KMS-11 (cell line): ENCODE measurements at regions not wholly inside any gene's neighbourhood (a gene's known extent, or its start where the extent isn't known, plus 50 kb on each side); places are given as distances from the start of the nearest gene placed in this dataset.
"Not testable (repeated sequence)": the region's sequence is repeated elsewhere in the genome, so short reads cannot be mapped to it uniquely, and the experiment has no call there.

Experiments used
- H2AFZ ChIP-seq: fragments of 200-600 bp; sonication (generic); 2 replicates; pipeline ENCODE4 v1.6.1; 2016; ENCODE audit warnings: antibody characterized with exemption, mixed run types, low read depth
- H3K27ac ChIP-seq: fragments of 200-600 bp; sonication (generic); 2 replicates; pipeline ENCODE4 v1.6.1; 2016; ENCODE audit warnings: mild to moderate bottlenecking, mixed run types
- H3K27me3 ChIP-seq: fragments of 200-600 bp; sonication (generic); 2 replicates; pipeline ENCODE4 v1.6.1; 2017; ENCODE audit warnings: mild to moderate bottlenecking, low read depth, mixed run types, moderate library complexity; ENCODE audit not compliant: insufficient read depth
- H3K36me3 ChIP-seq: fragments of 200-600 bp; sonication (generic); 2 replicates; pipeline ENCODE4 v1.6.1; 2017; ENCODE audit warnings: mild to moderate bottlenecking, mixed run types; ENCODE audit not compliant: insufficient read depth
- H3K4me1 ChIP-seq: fragments of 200-600 bp; sonication (generic); 2 replicates; pipeline ENCODE4 v1.6.1; 2016; ENCODE audit warnings: mild to moderate bottlenecking, low read depth, mixed run types; ENCODE audit not compliant: poor library complexity, severe bottlenecking
- H3K4me2 ChIP-seq: fragments of 200-600 bp; sonication (generic); 2 replicates; pipeline ENCODE4 v1.7.0; 2016; ENCODE audit warnings: mild to moderate bottlenecking, mixed run types
- H3K4me3 ChIP-seq: fragments of 200-600 bp; sonication (generic); IDR thresholded peaks from 2 replicates; pipeline ENCODE4 v1.6.1; 2017; ENCODE audit warnings: low read depth, low read length, mixed read lengths; ENCODE audit not compliant: insufficient read depth
- H3K79me2 ChIP-seq: fragments of 200-600 bp; sonication (generic); 2 replicates; pipeline ENCODE4 v1.6.1; 2016; ENCODE audit warnings: low read depth, mixed run types; ENCODE audit not compliant: insufficient read depth
- H3K9ac ChIP-seq: fragments of 200-600 bp; sonication (generic); 2 replicates; pipeline ENCODE4 v1.6.1; 2016; ENCODE audit warnings: mild to moderate bottlenecking, mixed run types
- H4K20me1 ChIP-seq: fragments of 200-600 bp; sonication (generic); 2 replicates; pipeline ENCODE4 v1.6.1; 2016; ENCODE audit warnings: mild to moderate bottlenecking, mixed run types; ENCODE audit not compliant: insufficient read depth
- CTCF ChIP-seq: fragments of 200-600 bp; sonication (generic); conservative IDR thresholded peaks from 2 replicates; pipeline ENCODE4 v1.6.1; 2017; ENCODE audit warnings: low read depth, mild to moderate bottlenecking, antibody characterized with exemption, low read length, moderate library complexity, mixed read lengths

- Histone ChIP-seq H3K4me3 (no peak overlapping the region), H3K79me2 (no peaks in the 10 kb centered on the region), H3K27ac (no peak overlapping the region), H3K4me2 (no peak overlapping the region), H3K27me3 (no peaks in the 10 kb centered on the region), H3K9ac (no peak overlapping the region), H3K4me1 (no peaks in the 10 kb centered on the region), H2AFZ (no peak overlapping the region), H3K36me3 (no peaks in the 10 kb centered on the region), H4K20me1 (no peaks in the 10 kb centered on the region)
- no peak for TF ChIP-seq CTCF
Measured at GRCh38 chr12:123049398-123050240, 69.1 kb downstream of the ARL6IP4 start.

GRCh38 chr12:123047892-123048291 is 67.4 kb downstream of the ARL6IP4 start:
- H3K36me3 ChIP-seq, H3K4me2 ChIP-seq, H3K27ac ChIP-seq, H3K79me2 ChIP-seq, H4K20me1 ChIP-seq, H2AFZ ChIP-seq, H3K4me3 ChIP-seq, H3K9ac ChIP-seq, H3K27me3 ChIP-seq: not testable (repeated sequence)
- peaks cover 10% of the 10 kb centered on the region for H3K4me1 ChIP-seq

DNA sequence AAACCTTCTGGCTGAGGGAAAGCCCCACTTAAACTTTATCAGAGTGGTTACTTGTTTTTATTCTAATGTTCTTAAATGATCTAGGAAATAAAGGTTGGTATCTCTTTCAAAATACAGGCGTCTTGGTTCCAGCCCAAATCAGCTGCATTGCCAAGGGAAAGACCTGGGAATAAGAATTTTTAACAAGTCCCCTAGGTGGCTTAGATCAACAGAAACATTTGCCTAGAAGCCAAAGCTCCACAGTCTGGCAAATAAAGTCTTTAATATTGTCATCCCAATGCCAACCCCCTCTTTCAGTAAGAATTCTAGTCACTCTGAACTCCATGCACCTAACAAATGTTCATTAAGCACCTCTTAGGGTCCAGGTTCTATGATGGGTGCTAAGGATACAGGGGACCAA is 66.8 kb downstream of the ARL6IP4 start:
- Histone ChIP-seq H3K27me3 (no peaks in the 10 kb centered on the region), H3K27ac (no peak overlapping the region), H3K36me3 (no peaks in the 10 kb centered on the region), H4K20me1 (no peaks in the 10 kb centered on the region), H2AFZ (no peak overlapping the region), H3K79me2 (no peaks in the 10 kb centered on the region), H3K4me2 (no peak overlapping the region), H3K9ac (no peak overlapping the region), H3K4me3 (no peak overlapping the region), H3K4me1 (peaks cover 10% of the 10 kb centered on the region)
- TF ChIP-seq CTCF, result no peak

DNA sequence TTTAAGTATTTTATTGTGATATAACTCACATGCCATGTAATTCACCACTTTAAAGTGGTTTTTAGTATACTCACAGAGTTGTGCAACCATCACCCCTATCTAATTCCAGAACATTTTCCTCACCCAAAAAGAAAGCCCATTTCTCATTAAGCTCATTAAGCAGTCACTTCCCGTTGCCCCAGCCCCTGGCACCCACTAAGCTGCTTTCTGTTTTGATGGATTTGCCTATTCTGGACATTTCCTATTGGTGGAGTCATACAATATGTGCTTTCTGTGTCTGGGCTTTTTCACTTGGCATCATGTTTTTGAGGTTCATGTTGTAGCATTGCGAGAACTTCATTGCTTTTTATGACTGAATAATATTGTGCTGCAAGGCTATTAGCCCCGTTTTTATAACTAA is 66.0 kb downstream of the ARL6IP4 start:
- no peak overlapping the region for H3K9ac ChIP-seq
- H3K27ac ChIP-seq, result no peak overlapping the region
- no peaks in the 10 kb centered on the region for H3K36me3 ChIP-seq
- H3K4me1 ChIP-seq, result peaks cover 10% of the 10 kb centered on the region
- no peak overlapping the region for H2AFZ ChIP-seq
- H3K27me3 ChIP-seq, result no peaks in the 10 kb centered on the region
- H3K4me3 ChIP-seq, result no peak overlapping the region
- H3K79me2 ChIP-seq, result no peaks in the 10 kb centered on the region
- no peak overlapping the region for H3K4me2 ChIP-seq
- H4K20me1 ChIP-seq, result no peaks in the 10 kb centered on the region
- no peak for TF ChIP-seq CTCF

GRCh38 chr12:123045678-123046077 is 65.2 kb downstream of the ARL6IP4 start:
- Histone ChIP-seq H3K4me3 (no peak overlapping the region), H3K79me2 (no peaks in the 10 kb centered on the region), H3K27ac (no peak overlapping the region), H4K20me1 (no peaks in the 10 kb centered on the region), H3K9ac (no peak overlapping the region), H3K36me3 (no peaks in the 10 kb centered on the region), H3K27me3 (no peaks in the 10 kb centered on the region), H3K4me2 (no peak overlapping the region), H2AFZ (no peak overlapping the region), H3K4me1 (peaks cover 10% of the 10 kb centered on the region)
- TF ChIP-seq CTCF, result no peak
